IMR-90 (cell line): ENCODE measurements at regions not wholly inside any gene's neighbourhood (a gene's known extent, or its start where the extent isn't known, plus 50 kb on each side); places are given as distances from the start of the nearest gene placed in this dataset.

Experiments used
- ATAC-seq: fragments of 200-7000 bp; cut with Tn5 transposase; 2 replicates; pipeline ENCODE4 v1.9.1; 2020; ENCODE audit warnings: low read depth, mild to moderate bottlenecking, moderate library complexity
- BruUV-seq: library from RNA; stranded (reverse); fragments of 400-500 nt; replicated peaks from 2 replicates; lab custom pipeline; 2021; lab: Mats Ljungman, UMichigan
- CTCF ChIA-PET: fragments of 300-600 bp; formaldehyde crosslinking; extraction: SDS; loops from one replicate; lab custom pipeline; 2021; ENCODE audit warnings: antibody characterized with exemption; lab: Yijun Ruan, JAX
- POLR2A ChIA-PET: fragments of 300-600 bp; sonication (Branson Sonifier 250); formaldehyde crosslinking; loops from one replicate; lab custom pipeline; 2022; ENCODE audit warnings: antibody characterized with exemption; ENCODE audit not compliant: unreplicated experiment; lab: Charles Lee
- DNase-seq: peaks from one replicate; pipeline ENCODE4 v3.0.0; 2013
- H2AFZ ChIP-seq: replicated peaks from 2 replicates; pipeline ENCODE3; 2013; ENCODE audit warnings: low read length, mild to moderate bottlenecking; ENCODE audit not compliant: poor library complexity
- H2AK5ac ChIP-seq: 2 replicates; pipeline ENCODE4 v1.6.1; 2013; ENCODE audit warnings: low read depth, low read length, inconsistent platforms
- H2AK9ac ChIP-seq: replicated peaks from 2 replicates; pipeline ENCODE3; 2013; ENCODE audit warnings: mild to moderate bottlenecking, low read depth, low read length, moderate library complexity; ENCODE audit not compliant: poor library complexity
- H2BK120ac ChIP-seq: 2 replicates; pipeline ENCODE4 v1.6.1; 2013; ENCODE audit warnings: low read depth, low read length, inconsistent platforms
- H2BK15ac ChIP-seq: 3 replicates; pipeline ENCODE4 v1.6.1; 2013; ENCODE audit warnings: low read depth, low read length, inconsistent platforms
- H2BK20ac ChIP-seq: 2 replicates; pipeline ENCODE4 v1.6.1; 2013; ENCODE audit warnings: low read depth, mild to moderate bottlenecking, inconsistent platforms, low read length, moderate library complexity
- H2BK5ac ChIP-seq: 2 replicates; pipeline ENCODE4 v1.6.1; 2013; ENCODE audit warnings: mild to moderate bottlenecking, low read depth, low read length, inconsistent platforms; ENCODE audit not compliant: poor library complexity, severe bottlenecking
- H3K14ac ChIP-seq: replicated peaks from 2 replicates; pipeline ENCODE4 v1.6.1; 2013; ENCODE audit warnings: low read depth, low read length, inconsistent platforms
- H3K18ac ChIP-seq: 2 replicates; pipeline ENCODE4 v1.6.1; 2013; ENCODE audit warnings: low read depth, low read length, control low read depth
- H3K23ac ChIP-seq: 2 replicates; pipeline ENCODE4 v1.6.1; 2013; ENCODE audit warnings: low read depth, low read length, inconsistent platforms
- H3K27ac ChIP-seq: 2 replicates; pipeline ENCODE4 v1.5.1; 2013; ENCODE audit warnings: mild to moderate bottlenecking, control low read depth, low read length; ENCODE audit not compliant: insufficient read depth
- H3K27me3 ChIP-seq: 2 replicates; pipeline ENCODE4 v1.6.1; 2013; ENCODE audit warnings: low read length; ENCODE audit not compliant: control insufficient read depth, insufficient read depth
- H3K36me3 ChIP-seq: 2 replicates; pipeline ENCODE4 v1.6.1; 2013; ENCODE audit warnings: low read length, mixed read lengths; ENCODE audit not compliant: control insufficient read depth, insufficient read depth
- H3K4ac ChIP-seq: 2 replicates; pipeline ENCODE4 v1.6.1; 2013; ENCODE audit warnings: low read depth, low read length, inconsistent platforms
- H3K4me1 ChIP-seq: 2 replicates; pipeline ENCODE4 v1.6.1; 2013; ENCODE audit warnings: low read length, mixed read lengths; ENCODE audit not compliant: control insufficient read depth, insufficient read depth
- H3K4me2 ChIP-seq: 2 replicates; pipeline ENCODE4 v1.6.1; 2013; ENCODE audit warnings: low read depth, mild to moderate bottlenecking, control low read depth, low read length, moderate library complexity
- H3K4me3 ChIP-seq: 2 replicates; pipeline ENCODE4 v1.5.1; 2013; ENCODE audit warnings: low read depth, mild to moderate bottlenecking, control low read depth, low read length, moderate library complexity; ENCODE audit not compliant: insufficient read depth
- H3K56ac ChIP-seq: 2 replicates; pipeline ENCODE4 v1.6.1; 2013; ENCODE audit warnings: low read length, inconsistent platforms; ENCODE audit not compliant: insufficient read depth; ENCODE audit errors: extremely low read depth
- H3K79me1 ChIP-seq, 2 experiments: 2 replicates each; pipeline ENCODE4 v1.6.1; 2013; ENCODE audit warnings: low read length in 2 of 2, inconsistent platforms in 1 of 2, low read depth in 1 of 2
- H3K9ac ChIP-seq: 2 replicates; pipeline ENCODE4 v1.6.1; 2013; ENCODE audit warnings: low read depth, low read length, control low read depth
- H3K9me1 ChIP-seq: 2 replicates; pipeline ENCODE4 v1.6.1; 2013; ENCODE audit warnings: low read length, inconsistent platforms; ENCODE audit not compliant: insufficient read depth
- H3K9me3 ChIP-seq: 2 replicates; pipeline ENCODE4 v1.6.1; 2013; ENCODE audit warnings: low read length; ENCODE audit not compliant: control insufficient read depth, insufficient read depth
- H4K20me1 ChIP-seq: 2 replicates; pipeline ENCODE4 v1.6.1; 2013; ENCODE audit warnings: low read length, inconsistent platforms; ENCODE audit not compliant: insufficient read depth
- H4K5ac ChIP-seq: 2 replicates; pipeline ENCODE4 v1.6.1; 2013; ENCODE audit warnings: mild to moderate bottlenecking, low read depth, low read length, control low read depth
- H4K8ac ChIP-seq, 2 experiments: 2 replicates each; pipeline ENCODE4 v1.6.1; 2013; ENCODE audit warnings: low read depth in 2 of 2, low read length in 2 of 2, control low read depth in 1 of 2, inconsistent platforms in 1 of 2
- H4K91ac ChIP-seq: 2 replicates; pipeline ENCODE4 v1.6.1; 2013; ENCODE audit warnings: low read depth, low read length, inconsistent platforms; ENCODE audit not compliant: insufficient read depth
- BHLHE40 ChIP-seq: fragments of 150-350 bp; IDR thresholded peaks from 2 replicates; pipeline ENCODE4 v1.6.1; 2016; ENCODE audit warnings: mild to moderate bottlenecking, low read depth, low read length
- CEBPB ChIP-seq: IDR thresholded peaks from 2 replicates; pipeline ENCODE4 v1.6.1; 2012; ENCODE audit warnings: low read depth, low read length, improper control_type of control experiment
- CHD1 ChIP-seq: IDR thresholded peaks from 2 replicates; pipeline ENCODE4 v1.6.1; 2012; ENCODE audit warnings: low read depth, low read length, improper control_type of control experiment
- CTCF ChIP-seq: conservative IDR thresholded peaks from 2 replicates; pipeline ENCODE4 v1.5.1; 2012; ENCODE audit warnings: mild to moderate bottlenecking, low read depth, low read length, improper control_type of control experiment
- ELK1 ChIP-seq: fragments of 150-350 bp; IDR thresholded peaks from 2 replicates; pipeline ENCODE4 v1.6.1; 2016; ENCODE audit warnings: low read depth, mild to moderate bottlenecking, low read length, moderate library complexity, borderline replicate concordance
- FOS ChIP-seq: fragments of 150-350 bp; IDR thresholded peaks from 2 replicates; pipeline ENCODE4 v1.6.1; 2016; ENCODE audit warnings: low read depth, low read length
- MAFK ChIP-seq: IDR thresholded peaks from 2 replicates; pipeline ENCODE4 v1.6.1; 2012; ENCODE audit warnings: low read depth, low read length, improper control_type of control experiment
- MAZ ChIP-seq: IDR thresholded peaks from 2 replicates; pipeline ENCODE4 v1.6.1; 2012; ENCODE audit warnings: low read depth, mild to moderate bottlenecking, low read length, improper control_type of control experiment, moderate library complexity, borderline replicate concordance
- MXI1 ChIP-seq: IDR thresholded peaks from 2 replicates; pipeline ENCODE4 v1.6.1; 2012; ENCODE audit warnings: low read depth, mild to moderate bottlenecking, low read length, moderate library complexity, borderline replicate concordance
- NFE2L2 ChIP-seq: fragments of 150-350 bp; IDR thresholded peaks from 2 replicates; pipeline ENCODE4 v1.6.1; 2016; ENCODE audit warnings: low read depth, mild to moderate bottlenecking, low read length
- POLR2A ChIP-seq: IDR thresholded peaks from 2 replicates; pipeline ENCODE4 v1.6.1; 2012; ENCODE audit warnings: mild to moderate bottlenecking, low read depth, low read length
- RAD21 ChIP-seq: IDR thresholded peaks from 2 replicates; pipeline ENCODE4 v1.6.1; 2012; ENCODE audit warnings: low read length, improper control_type of control experiment
- RCOR1 ChIP-seq: IDR thresholded peaks from 2 replicates; pipeline ENCODE4 v1.6.1; 2012; ENCODE audit warnings: mild to moderate bottlenecking, low read length, improper control_type of control experiment; ENCODE audit not compliant: insufficient replicate concordance
- RFX5 ChIP-seq: IDR thresholded peaks from 2 replicates; pipeline ENCODE4 v1.8.0; 2012; ENCODE audit warnings: low read depth, mild to moderate bottlenecking, low read length, moderate library complexity
- SMC3 ChIP-seq: fragments of 150-350 bp; IDR thresholded peaks from 2 replicates; pipeline ENCODE4 v1.6.1; 2016; ENCODE audit warnings: low read depth, mild to moderate bottlenecking, antibody characterized with exemption, low read length, moderate library complexity
- USF2 ChIP-seq: fragments of 150-350 bp; IDR thresholded peaks from 2 replicates; pipeline ENCODE4 v1.6.1; 2017; ENCODE audit warnings: mild to moderate bottlenecking, antibody characterized with exemption, low read length, low read depth
- WGBS, 2 experiments: methylation state at CpG; one replicate each; pipeline versions ENCODE4 v1.1.5 to v1.1.7; 2013; ENCODE audit warnings: missing lambda C conversion rate in 2 of 2; ENCODE audit not compliant: insufficient read length in 1 of 2; ENCODE audit errors: extremely low coverage in 2 of 2; 5-methylcytosine and 5-hydroxymethylcytosine counted together
- dilution Hi-C: fragments of 300-500 bp; cut with HindIII; formaldehyde crosslinking; loops from one replicate; pipeline ENCODE4 v1.14.3; 2018; ENCODE audit warnings: low sequenced_read_pairs; ENCODE audit not compliant: unreplicated experiment
- in situ Hi-C: fragments of 300-500 bp; cut with MboI; formaldehyde crosslinking; loops from 3 replicates; pipeline ENCODE4 v1.14.3; 2019; ENCODE audit warnings: low sequenced_read_pairs, inconsistent platforms, mixed read lengths
- intact Hi-C: fragments of 100-400 bp; cut with micrococcal nuclease; formaldehyde crosslinking; loops from 2 replicates; pipeline ENCODE4 v1.10.0; 2022

- Histone ChIP-seq H2BK120ac (no peak overlapping the region), H4K20me1 (no peaks in the 10 kb centered on the region), H3K9me3 (no peaks in the 10 kb centered on the region), H3K4me3 (no peak overlapping the region), H3K4ac (no peak overlapping the region), H3K23ac (no peak overlapping the region), H2AK5ac (no peak overlapping the region), H4K91ac (no peak overlapping the region), H2BK15ac (no peak overlapping the region), H2AK9ac (no peak overlapping the region), H2BK20ac (no peak overlapping the region), H2AFZ (no peak overlapping the region), H2BK5ac (no peak overlapping the region), H3K18ac (no peak overlapping the region), H3K14ac (no peak overlapping the region), H3K9me1 (no peaks in the 10 kb centered on the region; the same call in 1 of the 2 replicates), H4K5ac (no peak overlapping the region), H3K4me1 (peaks cover 4% of the 10 kb centered on the region), H3K56ac (no peak overlapping the region), H3K27me3 (no peaks in the 10 kb centered on the region), H3K9ac (no peak overlapping the region), H3K79me1 (no peaks in the 10 kb centered on the region), H4K8ac (no peak overlapping the region), H3K4me2 (no peak overlapping the region), H3K36me3 (no peaks in the 10 kb centered on the region), H3K27ac (no peak overlapping the region)
- no TSS peak for BruUV-seq
- intact Hi-C loops, result loop anchor here (10.0 kb wide), 1 partner anchor 61 kb away; no protein-coding TSS in a partner anchor
- CTCF ChIA-PET, result no interaction called here
- in situ Hi-C loops, result no loop called here
- WGBS, 2 experiments, result no CpG with 5 or more reads among the region's 1 CpG
- TF ChIP-seq MAZ, result no peak
- TF ChIP-seq CEBPB, result no peak
- TF ChIP-seq NFE2L2, result no peak
- TF ChIP-seq SMC3, result no peak
- TF ChIP-seq CTCF, result no peak
- no peak for TF ChIP-seq ELK1
- no peak for TF ChIP-seq FOS
- no peak for TF ChIP-seq USF2
- TF ChIP-seq POLR2A, result no peak
- no peak for TF ChIP-seq RFX5
- TF ChIP-seq RAD21, result no peak
- no peak for TF ChIP-seq CHD1
- no peak for TF ChIP-seq RCOR1
- no peak for TF ChIP-seq BHLHE40
- TF ChIP-seq MAFK, result no peak
- TF ChIP-seq MXI1, result no peak
- dilution Hi-C loops, result no loop called here
- POLR2A ChIA-PET, result no interaction called here
- no peak for DNase-seq
- ATAC-seq, result no peak
These were observed 68.8 kb upstream of the BLTP1 start for GRCh38 chr4:122083351-122083750.
